ENCODE measurements at regions not wholly inside any gene's neighbourhood (a gene's known extent, or its start where the extent isn't known, plus 50 kb on each side); places are given as distances from the start of the nearest gene placed in this dataset.

DNA sequence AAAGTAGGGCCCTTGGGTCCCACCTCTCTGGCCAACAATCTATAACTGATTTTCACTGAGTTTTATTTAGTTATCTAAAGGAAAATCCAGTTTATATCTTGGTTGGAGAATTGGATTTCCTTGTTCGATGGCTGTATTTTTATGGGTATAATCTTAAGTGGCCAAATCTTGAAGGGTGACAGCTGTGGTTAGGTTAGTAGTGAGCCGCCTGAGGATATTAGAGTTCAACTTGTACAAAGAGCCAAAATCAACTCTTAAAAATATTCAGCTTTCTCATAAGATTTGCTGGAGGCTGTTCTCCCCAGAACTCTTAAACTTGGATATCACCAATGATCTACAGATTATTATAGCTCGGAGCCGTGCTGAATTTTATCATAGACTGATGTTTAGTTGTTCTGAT lies 54.6 kb upstream of the UNC5C start:
- Histone ChIP-seq H3K4me1 (ENCODE audit: control insufficient read depth in 1 of 2, insufficient read depth in 2 of 2, low read depth in 1 of 2, low read length in 1 of 2) (no peaks in the 10 kb centered on the region), H3K79me2 (ENCODE audit: insufficient read depth) (no peaks in the 10 kb centered on the region), H3K27me3 (ENCODE audit: insufficient read depth) (no peaks in the 10 kb centered on the region), H3K9me3 (no peaks in the 10 kb centered on the region), H3K9ac (no peak overlapping the region), H2AFZ (ENCODE audit: low read depth) (no peak overlapping the region), H3K27ac (ENCODE audit: low read depth in 2 of 2, low read length in 1 of 2) (no peak overlapping the region), H3K4me3 (ENCODE audit: low read depth in 2 of 2, low read length in 1 of 2) (no peak overlapping the region), H3K36me3 (replicated peaks in 1 of 2; ENCODE audit: control insufficient read depth in 1 of 2, insufficient read depth in 2 of 2, low read length in 1 of 2) (no peaks in the 10 kb centered on the region), H3K4me2 (no peak overlapping the region), H3K9me2 (no peaks in the 10 kb centered on the region; the same call in 1 of the 2 replicates), H4K20me1 (ENCODE audit: insufficient read depth) (no peaks in the 10 kb centered on the region), H3F3A (replicated peaks; ENCODE audit: insufficient read depth) (no peaks in the 10 kb centered on the region)
- POLR2A ChIA-PET = no interaction called here
- CTCF ChIA-PET = no interaction called here
- WGBS (ENCODE audit: low lambda C conversion rate) = 97% methylated on average over 4 of the region's 4 CpGs
- no peak for TF ChIP-seq MEF2A (IDR thresholded peaks at IDR 0.05; ENCODE audit: borderline replicate concordance, low read depth)
- no peak for TF ChIP-seq GABPA (IDR thresholded peaks at IDR 0.05; ENCODE audit: low read depth)
- TF ChIP-seq NRF1 (IDR thresholded peaks at IDR 0.05; ENCODE audit: low read depth, low read length) = no peak
- no peak for TF ChIP-seq FOSL2 (IDR thresholded peaks at IDR 0.05; ENCODE audit: borderline replicate concordance, low read depth)
- TF ChIP-seq EZH2phosphoT487 (IDR thresholded peaks at IDR 0.05; ENCODE audit: borderline replicate concordance, low read depth) = no peak
- TF ChIP-seq SMC3 (IDR thresholded peaks at IDR 0.05; ENCODE audit: low read depth, low read length) = no peak
- no peak for TF ChIP-seq MAX (IDR thresholded peaks at IDR 0.05; ENCODE audit: low read depth)
- DNase-seq = no peak

DNA sequence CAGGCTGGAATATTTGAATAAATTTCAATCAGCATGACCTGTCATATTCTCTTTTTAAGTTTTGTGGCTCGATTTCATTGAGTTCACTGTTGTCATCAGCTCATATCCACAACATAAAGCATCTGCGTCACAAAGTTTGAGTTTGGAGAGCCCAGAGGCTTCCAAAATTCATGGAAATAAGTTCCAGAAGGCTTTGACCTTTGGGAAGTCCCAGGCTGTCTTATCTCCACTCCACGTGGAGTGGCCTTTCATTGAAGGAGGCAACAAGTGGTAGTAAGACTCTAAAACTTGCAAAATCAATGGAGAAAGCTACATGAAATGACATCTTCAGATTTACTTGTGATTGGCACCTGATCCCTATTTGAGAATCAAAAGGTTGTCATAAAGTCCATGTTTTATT lies 54.1 kb upstream of the UNC5C start:
- Histone ChIP-seq H3K9me3 (no peaks in the 10 kb centered on the region), H2AFZ (ENCODE audit: low read depth) (no peak overlapping the region), H3K4me1 (ENCODE audit: control insufficient read depth in 1 of 2, insufficient read depth in 2 of 2, low read depth in 1 of 2, low read length in 1 of 2) (no peaks in the 10 kb centered on the region), H3K4me2 (no peak overlapping the region), H3K27ac (ENCODE audit: low read depth in 2 of 2, low read length in 1 of 2) (no peak overlapping the region), H3K9ac (no peak overlapping the region), H3K9me2 (no peaks in the 10 kb centered on the region; the same call in 1 of the 2 replicates), H3K4me3 (ENCODE audit: low read depth in 2 of 2, low read length in 1 of 2) (no peak overlapping the region), H3F3A (replicated peaks; ENCODE audit: insufficient read depth) (no peaks in the 10 kb centered on the region), H3K36me3 (replicated peaks in 1 of 2; ENCODE audit: control insufficient read depth in 1 of 2, insufficient read depth in 2 of 2, low read length in 1 of 2) (no peaks in the 10 kb centered on the region), H4K20me1 (ENCODE audit: insufficient read depth) (no peaks in the 10 kb centered on the region), H3K79me2 (ENCODE audit: insufficient read depth) (no peaks in the 10 kb centered on the region), H3K27me3 (ENCODE audit: insufficient read depth) (no peaks in the 10 kb centered on the region)
- ChIA-PET CTCF (no interaction called here), POLR2A (no interaction called here)
- DNase-seq = no peak
- WGBS (ENCODE audit: low lambda C conversion rate) = 63% methylated on average over 3 of the region's 3 CpGs
- no peak for TF ChIP-seq USF2 (IDR thresholded peaks at IDR 0.05; ENCODE audit: borderline replicate concordance, low read depth, low read length)
- TF ChIP-seq JUND (IDR thresholded peaks at IDR 0.05) = no peak
- TF ChIP-seq IRF3 (IDR thresholded peaks at IDR 0.05; ENCODE audit: low read depth, low read length) = no peak
- no peak for TF ChIP-seq FOSL2 (IDR thresholded peaks at IDR 0.05; ENCODE audit: borderline replicate concordance, low read depth)
- no peak for TF ChIP-seq FOXM1 (IDR thresholded peaks at IDR 0.05; ENCODE audit: low read depth)
- TF ChIP-seq, protein P1, sequence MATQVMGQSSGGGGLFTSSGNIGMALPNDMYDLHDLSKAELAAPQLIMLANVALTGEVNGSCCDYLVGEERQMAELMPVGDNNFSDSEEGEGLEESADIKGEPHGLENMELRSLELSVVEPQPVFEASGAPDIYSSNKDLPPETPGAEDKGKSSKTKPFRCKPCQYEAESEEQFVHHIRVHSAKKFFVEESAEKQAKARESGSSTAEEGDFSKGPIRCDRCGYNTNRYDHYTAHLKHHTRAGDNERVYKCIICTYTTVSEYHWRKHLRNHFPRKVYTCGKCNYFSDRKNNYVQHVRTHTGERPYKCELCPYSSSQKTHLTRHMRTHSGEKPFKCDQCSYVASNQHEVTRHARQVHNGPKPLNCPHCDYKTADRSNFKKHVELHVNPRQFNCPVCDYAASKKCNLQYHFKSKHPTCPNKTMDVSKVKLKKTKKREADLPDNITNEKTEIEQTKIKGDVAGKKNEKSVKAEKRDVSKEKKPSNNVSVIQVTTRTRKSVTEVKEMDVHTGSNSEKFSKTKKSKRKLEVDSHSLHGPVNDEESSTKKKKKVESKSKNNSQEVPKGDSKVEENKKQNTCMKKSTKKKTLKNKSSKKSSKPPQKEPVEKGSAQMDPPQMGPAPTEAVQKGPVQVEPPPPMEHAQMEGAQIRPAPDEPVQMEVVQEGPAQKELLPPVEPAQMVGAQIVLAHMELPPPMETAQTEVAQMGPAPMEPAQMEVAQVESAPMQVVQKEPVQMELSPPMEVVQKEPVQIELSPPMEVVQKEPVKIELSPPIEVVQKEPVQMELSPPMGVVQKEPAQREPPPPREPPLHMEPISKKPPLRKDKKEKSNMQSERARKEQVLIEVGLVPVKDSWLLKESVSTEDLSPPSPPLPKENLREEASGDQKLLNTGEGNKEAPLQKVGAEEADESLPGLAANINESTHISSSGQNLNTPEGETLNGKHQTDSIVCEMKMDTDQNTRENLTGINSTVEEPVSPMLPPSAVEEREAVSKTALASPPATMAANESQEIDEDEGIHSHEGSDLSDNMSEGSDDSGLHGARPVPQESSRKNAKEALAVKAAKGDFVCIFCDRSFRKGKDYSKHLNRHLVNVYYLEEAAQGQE (IDR thresholded peaks at IDR 0.05; ENCODE audit: low read depth, low read length) = no peak
- TF ChIP-seq GABPA (IDR thresholded peaks at IDR 0.05; ENCODE audit: low read depth) = no peak
- TF ChIP-seq MEF2A (IDR thresholded peaks at IDR 0.05; ENCODE audit: borderline replicate concordance, low read depth) = no peak
- TF ChIP-seq RXRA (IDR thresholded peaks at IDR 0.05; ENCODE audit: borderline replicate concordance, low read depth) = no peak
- no peak for TF ChIP-seq CHD2 (IDR thresholded peaks at IDR 0.05; ENCODE audit: low read length, partially characterized antibody)
- no peak for TF ChIP-seq SMC3 (IDR thresholded peaks at IDR 0.05; ENCODE audit: low read depth, low read length)
- no peak for TF ChIP-seq POLR2AphosphoS5 (IDR thresholded peaks at IDR 0.05; ENCODE audit: low read depth, low read length)
- no peak for TF ChIP-seq GATA2 (CRISPR knock-in tag; IDR thresholded peaks at IDR 0.05)
- TF ChIP-seq EZH2phosphoT487 (IDR thresholded peaks at IDR 0.05; ENCODE audit: borderline replicate concordance, low read depth) = no peak
- TF ChIP-seq RFX5 (IDR thresholded peaks at IDR 0.05; ENCODE audit: low read length) = no peak
- no peak for TF ChIP-seq YY1 (IDR thresholded peaks at IDR 0.05; ENCODE audit: low read depth)
- no peak for TF ChIP-seq ZBTB33 (IDR thresholded peaks at IDR 0.05; ENCODE audit: borderline replicate concordance, low read depth)
- no peak for TF ChIP-seq RAD21 (IDR thresholded peaks at IDR 0.05; ENCODE audit: low read length)
- no peak for TF ChIP-seq NRF1 (IDR thresholded peaks at IDR 0.05; ENCODE audit: low read depth, low read length)

All from SK-N-SH (cell line).